K562 (cell line): ENCODE measurements at regions not wholly inside any gene's neighbourhood (a gene's known extent, or its start where the extent isn't known, plus 50 kb on each side); places are given as distances from the start of the nearest gene placed in this dataset.

ENCODE experiments used
- ATAC-seq: fragments of 200-7000 bp; cut with Tn5 transposase; 3 replicates; pipeline ENCODE4 v1.9.1; 2020; ENCODE audit warnings: moderate library complexity
- BruUV-seq: library from RNA; stranded (reverse); fragments of 400-500 nt; replicated peaks from 2 replicates; lab custom pipeline; 2021; lab: Mats Ljungman, UMichigan
- CTCF ChIA-PET: fragments of 300-600 bp; formaldehyde crosslinking; extraction: SDS; loops from one replicate; lab custom pipeline; 2021; ENCODE audit warnings: low intra/inter-chr PET ratio; lab: Yijun Ruan, JAX
- POLR2A ChIA-PET: fragments of 300-600, 350-650 bp; sonication (Branson Sonifier 250); formaldehyde crosslinking; extraction: SDS; loops from one replicate; lab custom pipeline; 2021; ENCODE audit warnings: antibody characterized with exemption, inconsistent platforms; lab: Yijun Ruan, JAX
- DNase-seq, 4 experiments: peaks; one replicate each; pipeline versions ENCODE4 v3.0.0 to v3.0.0-alpha.2; 2011 to 2018; ENCODE audit warnings: low spot score in 3 of 4, mixed read lengths in 3 of 4; ENCODE audit errors: extremely low read depth in 1 of 4
- FAIRE-seq: peaks from 2 replicates; lab custom pipeline; 2011; peaks lifted over from hg19 to GRCh38; lab: Jason Lieb, UNC
- H2AFZ ChIP-seq: 2 replicates; pipeline ENCODE4 v1.6.0; 2011; ENCODE audit warnings: low read depth, low read length, control low read depth, inconsistent platforms
- H3K27ac ChIP-seq: fragments of 200-600 bp; 3 replicates; pipeline ENCODE4 v1.8.0; 2011; ENCODE audit warnings: low read depth, mild to moderate bottlenecking, control low read depth, inconsistent platforms, low read length, moderate library complexity, mixed read lengths; ENCODE audit errors: extremely low read depth
- H3K27me3 ChIP-seq, 2 experiments: fragments of 300-600 bp in 1 of 2; 2 replicates in 1 of 2; 3 replicates in 1 of 2; pipeline versions ENCODE4 v1.6.0 to v1.8.0; 2011; ENCODE audit warnings: inconsistent platforms in 2 of 2, low read length in 2 of 2, mild to moderate bottlenecking in 1 of 2, mixed read lengths in 1 of 2, moderate library complexity in 1 of 2; ENCODE audit not compliant: control insufficient read depth in 2 of 2, insufficient read depth in 2 of 2
- H3K36me3 ChIP-seq: fragments of 300-600 bp; 3 replicates; pipeline ENCODE4 v1.8.0; 2011; ENCODE audit warnings: mild to moderate bottlenecking, low read length, inconsistent platforms; ENCODE audit not compliant: control insufficient read depth, insufficient read depth
- H3K4me1 ChIP-seq, 2 experiments: fragments of 200-600 bp in 1 of 2; replicated peaks in 1 of 2; 2 replicates in 1 of 2; 3 replicates in 1 of 2; pipeline versions ENCODE4 v1.5.1 to v1.8.0; 2011; ENCODE audit warnings: inconsistent platforms in 2 of 2, low read length in 2 of 2, mild to moderate bottlenecking in 1 of 2, mixed read lengths in 1 of 2, moderate library complexity in 1 of 2; ENCODE audit not compliant: control insufficient read depth in 2 of 2, insufficient read depth in 2 of 2
- H3K4me2 ChIP-seq: 2 replicates; pipeline ENCODE4 v1.6.1; 2011; ENCODE audit warnings: low read length, control low read depth, inconsistent platforms, mixed read lengths; ENCODE audit not compliant: insufficient read depth
- H3K4me3 ChIP-seq: fragments of 200-600 bp; sonication (generic), shearing (Covaris generic); 2 replicates; pipeline ENCODE4 v1.5.1; 2016; ENCODE audit warnings: control low read depth, inconsistent platforms
- H3K79me2 ChIP-seq: fragments of 200-600 bp; 3 replicates; pipeline ENCODE4 v1.8.0; 2011; ENCODE audit warnings: low read length, inconsistent platforms; ENCODE audit not compliant: control insufficient read depth, insufficient read depth
- H3K9ac ChIP-seq, 2 experiments: 2 replicates each; pipeline versions ENCODE4 v1.6.0 to v1.6.1; 2011; ENCODE audit warnings: low read depth in 2 of 2, low read length in 2 of 2, control low read depth in 1 of 2, inconsistent platforms in 1 of 2, mild to moderate bottlenecking in 1 of 2, mixed read lengths in 1 of 2; ENCODE audit not compliant: insufficient read depth in 1 of 2
- H3K9me1 ChIP-seq: one replicate; pipeline ENCODE4 v1.6.0; 2011; ENCODE audit warnings: inconsistent platforms, mild to moderate bottlenecking, low read length, moderate library complexity; ENCODE audit not compliant: control insufficient read depth, insufficient read depth
- H3K9me3 ChIP-seq: replicated peaks from 2 replicates; pipeline ENCODE4 v1.5.1; 2011; ENCODE audit warnings: low read depth, low read length, inconsistent platforms; ENCODE audit not compliant: control insufficient read depth, insufficient read depth
- H4K20me1 ChIP-seq: replicated peaks from 2 replicates; pipeline ENCODE4 v1.6.1; 2011; ENCODE audit warnings: low read length, inconsistent platforms, mixed read lengths; ENCODE audit not compliant: control insufficient read depth, insufficient read depth
- BRCA1 ChIP-seq, 2 experiments: fragments of 450-650 bp in 1 of 2; sonication (generic) in 1 of 2; formaldehyde crosslinking in 1 of 2; IDR thresholded peaks; 2 replicates each; pipeline versions ENCODE4 v1.5.0 to v1.6.1; 2017 to 2020; ENCODE audit warnings: mild to moderate bottlenecking in 1 of 2, missing genetic modification reagents in 1 of 2
- CHCHD3 ChIP-seq: fragments of 250-450 bp; sonication (Bioruptor Pico); IDR thresholded peaks from 2 replicates; pipeline ENCODE4 v2.1.2; 2022; ENCODE audit warnings: mild to moderate bottlenecking
- DMBX1 ChIP-seq: fragments of 250-450 bp; sonication (Bioruptor Pico); IDR thresholded peaks from 2 replicates; pipeline ENCODE4 v1.8.0; 2022; ENCODE audit warnings: inconsistent platforms, mild to moderate bottlenecking, moderate library complexity, borderline replicate concordance
- DPF2 ChIP-seq: fragments of 450-650 bp; IDR thresholded peaks from 2 replicates; pipeline ENCODE4 v1.6.1; 2016
- HES1 ChIP-seq: fragments of 450-650 bp; IDR thresholded peaks from 2 replicates; pipeline ENCODE4 v1.6.1; 2016; ENCODE audit warnings: low read depth, mild to moderate bottlenecking, moderate library complexity
- ILK ChIP-seq: fragments of 450-650 bp; IDR thresholded peaks from 2 replicates; pipeline ENCODE4 v1.6.1; 2016; ENCODE audit warnings: missing genetic modification characterization, low read depth, mild to moderate bottlenecking, missing compliant biosample characterization, moderate library complexity, borderline replicate concordance
- MYBL2 ChIP-seq, 2 experiments: fragments of 450-650 bp in 1 of 2; sonication (generic) in 1 of 2; formaldehyde crosslinking in 1 of 2; IDR thresholded peaks; 2 replicates each; pipeline versions ENCODE4 v1.6.1 to v1.8.1; 2017 to 2022; ENCODE audit warnings: borderline replicate concordance in 1 of 2, inconsistent platforms in 1 of 2, low read depth in 1 of 2, mild to moderate bottlenecking in 1 of 2, missing genetic modification reagents in 1 of 2, moderate library complexity in 1 of 2
- NR2C2 ChIP-seq, 2 experiments: fragments of 200-800 bp in 1 of 2; sonication (Bioruptor generic) in 1 of 2; sonication (generic) in 1 of 2; formaldehyde crosslinking in 1 of 2; IDR thresholded peaks; 2 replicates each; pipeline versions ENCODE4 v1.6.1 to v1.8.0; 2016 to 2022; ENCODE audit warnings: mild to moderate bottlenecking in 1 of 2, missing compliant biosample characterization in 1 of 2, missing genetic modification characterization in 1 of 2, missing genetic modification reagents in 1 of 2
- NUFIP1 ChIP-seq: fragments of 450-650 bp; IDR thresholded peaks from 2 replicates; pipeline ENCODE4 v1.6.1; 2018; ENCODE audit not compliant: partially characterized antibody
- SRSF3 ChIP-seq: fragments of 200-400 bp; formaldehyde crosslinking; IDR thresholded peaks from 2 replicates; pipeline ENCODE4 v1.6.1; 2016; ENCODE audit warnings: mild to moderate bottlenecking, low read length, moderate library complexity; ENCODE audit not compliant: insufficient read depth
- ZNF239 ChIP-seq: fragments of 250-450 bp; sonication (Bioruptor Pico); IDR thresholded peaks from 2 replicates; pipeline ENCODE4 v1.4.0; 2020; ENCODE audit warnings: mild to moderate bottlenecking
- ZNF324 ChIP-seq: fragments of 250-450 bp; sonication (Bioruptor Pico); IDR thresholded peaks from 2 replicates; pipeline ENCODE4 v1.4.0; 2020; ENCODE audit warnings: mild to moderate bottlenecking
- ZNF395 ChIP-seq: fragments of 200-800 bp; sonication (Bioruptor generic); IDR thresholded peaks from 2 replicates; pipeline ENCODE4 v1.6.1; 2017; ENCODE audit warnings: missing genetic modification characterization, missing compliant biosample characterization
- ZNF431 ChIP-seq: sonication (generic); formaldehyde crosslinking; IDR thresholded peaks from 2 replicates; pipeline ENCODE4 v1.8.0; 2022; ENCODE audit warnings: mild to moderate bottlenecking, missing genetic modification reagents
- ZNF589 ChIP-seq: fragments of 200-800 bp; sonication (Bioruptor generic); IDR thresholded peaks from 2 replicates; pipeline ENCODE4 v1.6.1; 2016; ENCODE audit warnings: low read depth, missing genetic modification characterization, missing compliant biosample characterization
- ZNF717 ChIP-seq: fragments of 250-450 bp; sonication (Bioruptor Pico); IDR thresholded peaks from 2 replicates; pipeline ENCODE4 v1.5.0; 2021
- WGBS: fragments of 100-300 bp; shearing (Covaris generic); methylation state at CpG from one replicate; pipeline ENCODE4 v1.1.6; 2016; ENCODE audit warnings: low coverage, mixed read lengths; ENCODE audit not compliant: insufficient coverage; ENCODE audit errors: missing lambda C conversion rate; 5-methylcytosine and 5-hydroxymethylcytosine counted together
- in situ Hi-C: fragments of 300-500 bp; cut with MboI; formaldehyde crosslinking; loops from 4 replicates; pipeline ENCODE4 v1.15.0; 2018; ENCODE audit warnings: inconsistent platforms, mixed read lengths
- intact Hi-C: fragments of 100-400 bp; cut with micrococcal nuclease; formaldehyde crosslinking; loops from 2 replicates; pipeline ENCODE4 v1.14.2; 2022

- TF ChIP-seq NUFIP1: no peak
- no peak for TF ChIP-seq NR2C2 (CRISPR knock-in tag; IDR thresholded peaks at IDR 0.05)
- no peak for TF ChIP-seq NR2C2 (tag; IDR thresholded peaks at IDR 0.05)
- TF ChIP-seq ZNF324 (CRISPR knock-in tag): no peak
- TF ChIP-seq DMBX1: no peak
- no peak for TF ChIP-seq BRCA1 (IDR thresholded peaks at IDR 0.05)
- TF ChIP-seq BRCA1 (CRISPR knock-in tag; IDR thresholded peaks at IDR 0.05): no peak
- TF ChIP-seq ZNF239 (CRISPR knock-in tag): no peak
- no peak for TF ChIP-seq ZNF431 (CRISPR knock-in tag)
- no peak for TF ChIP-seq MYBL2 (IDR thresholded peaks at IDR 0.05; ENCODE audit: low read depth)
- TF ChIP-seq MYBL2 (CRISPR knock-in tag; IDR thresholded peaks at IDR 0.05; ENCODE audit: borderline replicate concordance): no peak
- TF ChIP-seq DPF2: no peak
- no peak for TF ChIP-seq CHCHD3 (CRISPR knock-in tag)
- TF ChIP-seq ZNF717 (CRISPR knock-in tag): no peak
- TF ChIP-seq SRSF3: no peak
- no peak for TF ChIP-seq ZNF589
- TF ChIP-seq ILK: no peak
- TF ChIP-seq HES1: no peak
- TF ChIP-seq ZNF395 (CRISPR knock-in tag): no peak
- CTCF ChIA-PET: no interaction called here
- WGBS: 0% methylated on average over 5 of the region's 5 CpGs
- no peak overlapping the region for H2AFZ ChIP-seq
- POLR2A ChIA-PET: no interaction called here
- BruUV-seq: no TSS peak
- no peak overlapping the region for H3K9ac ChIP-seq
- intact Hi-C loops: no loop called here
- no peaks in the 10 kb centered on the region for H4K20me1 ChIP-seq
- H3K4me1 ChIP-seq: no peaks in the 10 kb centered on the region
- FAIRE-seq (no peak), ATAC-seq (no peak), DNase-seq (no peak)
- H3K36me3 ChIP-seq: no peaks in the 10 kb centered on the region
- no peaks in the 10 kb centered on the region for H3K27me3 ChIP-seq
- no peak overlapping the region for H3K4me3 ChIP-seq
- no peaks in the 10 kb centered on the region for H3K79me2 ChIP-seq
- no peak overlapping the region for H3K4me2 ChIP-seq
- in situ Hi-C loops: no loop called here
- H3K27ac ChIP-seq: no peak overlapping the region
- H3K9me3 ChIP-seq: no peaks in the 10 kb centered on the region
- no peaks in the 10 kb centered on the region for H3K9me1 ChIP-seq
Observed at GRCh38 chr19:31478241-31478640, 129.0 kb upstream of the TSHZ3 start.
